Gastroesophageal sphincter (tissue), 3 donors: ENCODE measurements at regions not wholly inside any gene's neighbourhood (a gene's known extent, or its start where the extent isn't known, plus 50 kb on each side); places are given as distances from the start of the nearest gene placed in this dataset.

Experiments
- EP300 ChIP-seq: sonication (generic); formaldehyde crosslinking; IDR thresholded peaks from one replicate; pipeline ENCODE4 v1.6.1; 2017; ENCODE audit warnings: antibody characterized with exemption, mild to moderate bottlenecking
- POLR2A ChIP-seq, 2 donors: fragments of 450-650 bp; IDR thresholded peaks; one replicate each; pipeline ENCODE4 v1.6.1; 2017; ENCODE audit warnings: antibody characterized with exemption in 2 of 2, mild to moderate bottlenecking in 2 of 2, moderate library complexity in 1 of 2
- POLR2AphosphoS5 ChIP-seq: sonication (generic); formaldehyde crosslinking; IDR thresholded peaks from one replicate; pipeline ENCODE4 v1.6.1; 2017; ENCODE audit warnings: antibody characterized with exemption
- TF ChIP-seq, protein P1 (sequence below), 4 experiments: fragments of 200-600 bp in 2 of 4; fragments of 450-650 bp in 2 of 4; sonication (generic) in 1 of 4; IDR thresholded peaks; one replicate each; pipeline ENCODE4 v1.5.1; 2017 to 2019; ENCODE audit warnings: antibody characterized with exemption in 4 of 4, mild to moderate bottlenecking in 2 of 4, moderate library complexity in 2 of 4

DNA sequence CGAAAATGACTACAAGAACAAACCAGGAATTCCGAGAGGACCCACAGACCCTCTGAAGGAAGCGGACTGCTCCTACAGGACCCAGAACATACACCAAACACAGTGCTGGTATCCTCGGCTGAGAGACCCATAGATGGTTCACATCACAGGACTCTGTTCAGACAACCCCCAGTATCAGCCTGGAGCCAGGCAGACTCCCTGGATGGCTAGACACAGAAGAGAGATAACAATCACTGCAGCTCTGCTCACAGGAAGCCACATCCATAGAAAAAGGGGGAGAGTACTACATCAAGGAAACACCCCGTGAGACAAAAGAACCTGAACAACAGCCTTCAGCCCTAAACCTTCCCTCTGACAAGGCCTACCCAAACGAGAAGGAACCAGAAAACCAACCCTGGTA lies 434.0 kb upstream of the NR5A2 start:
- TF ChIP-seq, protein P1, sequence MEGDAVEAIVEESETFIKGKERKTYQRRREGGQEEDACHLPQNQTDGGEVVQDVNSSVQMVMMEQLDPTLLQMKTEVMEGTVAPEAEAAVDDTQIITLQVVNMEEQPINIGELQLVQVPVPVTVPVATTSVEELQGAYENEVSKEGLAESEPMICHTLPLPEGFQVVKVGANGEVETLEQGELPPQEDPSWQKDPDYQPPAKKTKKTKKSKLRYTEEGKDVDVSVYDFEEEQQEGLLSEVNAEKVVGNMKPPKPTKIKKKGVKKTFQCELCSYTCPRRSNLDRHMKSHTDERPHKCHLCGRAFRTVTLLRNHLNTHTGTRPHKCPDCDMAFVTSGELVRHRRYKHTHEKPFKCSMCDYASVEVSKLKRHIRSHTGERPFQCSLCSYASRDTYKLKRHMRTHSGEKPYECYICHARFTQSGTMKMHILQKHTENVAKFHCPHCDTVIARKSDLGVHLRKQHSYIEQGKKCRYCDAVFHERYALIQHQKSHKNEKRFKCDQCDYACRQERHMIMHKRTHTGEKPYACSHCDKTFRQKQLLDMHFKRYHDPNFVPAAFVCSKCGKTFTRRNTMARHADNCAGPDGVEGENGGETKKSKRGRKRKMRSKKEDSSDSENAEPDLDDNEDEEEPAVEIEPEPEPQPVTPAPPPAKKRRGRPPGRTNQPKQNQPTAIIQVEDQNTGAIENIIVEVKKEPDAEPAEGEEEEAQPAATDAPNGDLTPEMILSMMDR (IDR thresholded peaks at IDR 0.05), result no peak
- TF ChIP-seq POLR2A (IDR thresholded peaks at IDR 0.05), result no peak
- no peak for TF ChIP-seq POLR2AphosphoS5
- TF ChIP-seq EP300, result no peak
